Keratinocyte (primary cell): ENCODE measurements at regions not wholly inside any gene's neighbourhood (a gene's known extent, or its start where the extent isn't known, plus 50 kb on each side); places are given as distances from the start of the nearest gene placed in this dataset.

Experiments used
- DNase-seq: peaks from one replicate; pipeline ENCODE4 v3.0.0-alpha.2; 2011; ENCODE audit warnings: low read depth, missing footprints, low spot score
- FAIRE-seq: peaks from 2 replicates; lab custom pipeline; 2011; peaks lifted over from hg19 to GRCh38; lab: Jason Lieb, UNC
- H2AFZ ChIP-seq: 2 replicates; pipeline ENCODE4 v1.6.0; 2012; ENCODE audit warnings: low read length, control low read depth, inconsistent platforms; ENCODE audit not compliant: control insufficient read depth
- H3K27ac ChIP-seq: 2 replicates; pipeline ENCODE4 v1.5.1; 2011; ENCODE audit warnings: low read length; ENCODE audit not compliant: control insufficient read depth, insufficient read depth
- H3K27me3 ChIP-seq: 3 replicates; pipeline ENCODE4 v1.6.0; 2011; ENCODE audit warnings: low read length; ENCODE audit not compliant: control insufficient read depth, insufficient read depth; ENCODE audit errors: extremely low read depth
- H3K36me3 ChIP-seq, 2 experiments: 2 replicates in 1 of 2; 3 replicates in 1 of 2; pipeline ENCODE4 v1.5.1; 2011; ENCODE audit warnings: low read length in 2 of 2, mild to moderate bottlenecking in 1 of 2; ENCODE audit not compliant: control insufficient read depth in 2 of 2, insufficient read depth in 2 of 2; ENCODE audit errors: extremely low read depth in 1 of 2
- H3K4me1 ChIP-seq: 3 replicates; pipeline ENCODE4 v1.5.1; 2011; ENCODE audit warnings: low read length; ENCODE audit not compliant: control insufficient read depth, insufficient read depth; ENCODE audit errors: extremely low read depth
- H3K4me2 ChIP-seq: 3 replicates; pipeline ENCODE4 v1.6.0; 2011; ENCODE audit warnings: low read depth, low read length; ENCODE audit not compliant: control insufficient read depth, insufficient read depth; ENCODE audit errors: extremely low read depth
- H3K4me3 ChIP-seq, 3 experiments: fragments of 200-600 bp in 1 of 3; sonication (generic) in 1 of 3; 2 replicates in 2 of 3; 3 replicates in 1 of 3; pipeline ENCODE4 v1.5.1; 2011 to 2016; ENCODE audit warnings: low read length in 3 of 3, mild to moderate bottlenecking in 3 of 3, control low read depth in 2 of 3, inconsistent platforms in 1 of 3, low read depth in 1 of 3, mixed read lengths in 1 of 3, mixed run types in 1 of 3, moderate library complexity in 1 of 3; ENCODE audit not compliant: control insufficient read depth in 2 of 3, insufficient read depth in 2 of 3; ENCODE audit errors: extremely low read depth in 1 of 3
- H3K79me2 ChIP-seq: 2 replicates; pipeline ENCODE4 v1.6.0; 2012; ENCODE audit warnings: low read length; ENCODE audit not compliant: control insufficient read depth, insufficient read depth
- H3K9ac ChIP-seq: 3 replicates; pipeline ENCODE4 v1.6.0; 2011; ENCODE audit warnings: low read length; ENCODE audit not compliant: control insufficient read depth, insufficient read depth; ENCODE audit errors: extremely low read depth
- H3K9me1 ChIP-seq: 3 replicates; pipeline ENCODE4 v1.6.0; 2011; ENCODE audit warnings: low read length; ENCODE audit not compliant: control insufficient read depth, insufficient read depth; ENCODE audit errors: extremely low read depth
- H3K9me3 ChIP-seq: 2 replicates; pipeline ENCODE4 v1.5.1; 2012; ENCODE audit warnings: low read depth, low read length; ENCODE audit not compliant: control insufficient read depth
- H4K20me1 ChIP-seq: 3 replicates; pipeline ENCODE4 v1.6.0; 2011; ENCODE audit warnings: low read length; ENCODE audit not compliant: control insufficient read depth, insufficient read depth; ENCODE audit errors: extremely low read depth
- EZH2 ChIP-seq: IDR thresholded peaks from one replicate; pipeline ENCODE4 v1.6.1; 2012; ENCODE audit warnings: inconsistent platforms, mild to moderate bottlenecking, low read length, moderate library complexity
- dilution Hi-C: fragments of 300-500 bp; cut with MboI; formaldehyde crosslinking; loops from one replicate; pipeline ENCODE4 v1.7.0; 2020; ENCODE audit warnings: low sequenced_read_pairs; ENCODE audit not compliant: extremely low pct_ligation_motif_present
- TF ChIP-seq, protein P1 (sequence below), 3 experiments: IDR thresholded peaks in 1 of 3; conservative IDR thresholded peaks in 1 of 3; optimal IDR thresholded peaks in 1 of 3; 2 replicates in 2 of 3; 3 replicates in 1 of 3; pipeline versions ENCODE3 to v1.5.1; 2011; ENCODE audit warnings: low read length in 3 of 3, mild to moderate bottlenecking in 3 of 3, moderate library complexity in 2 of 3, control low read depth in 1 of 3, inconsistent platforms in 1 of 3; ENCODE audit not compliant: insufficient read depth in 2 of 3; ENCODE audit errors: extremely low read depth in 1 of 3

DNA sequence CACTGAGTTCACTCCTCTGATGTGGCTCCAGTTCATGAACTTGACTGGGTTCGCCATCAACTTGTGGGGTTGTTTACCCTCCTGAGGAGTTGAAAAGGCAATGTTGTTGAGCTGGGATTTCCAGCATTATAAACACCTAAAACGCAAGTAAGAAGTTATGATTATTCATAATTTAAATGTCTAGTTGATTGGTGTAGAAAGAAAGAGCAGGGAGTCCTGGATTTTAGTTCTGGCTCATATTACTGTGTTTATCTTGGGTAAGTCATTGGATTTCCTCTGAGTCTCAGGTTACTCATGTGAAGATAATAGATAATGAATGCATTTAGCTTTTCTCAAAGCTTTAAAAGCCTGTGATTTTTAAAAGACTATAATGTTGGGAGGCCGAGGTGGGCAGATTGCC lies 438.0 kb upstream of the CDH20 start:
- H3K27ac ChIP-seq: peak overlapping the region; percentile 93
- H3K9ac ChIP-seq: no peak overlapping the region
- no peaks in the 10 kb centered on the region for H3K79me2 ChIP-seq
- peak overlapping the region; percentile 51 for H2AFZ ChIP-seq
- H3K9me1 ChIP-seq: no peaks in the 10 kb centered on the region
- TF ChIP-seq, protein P1, sequence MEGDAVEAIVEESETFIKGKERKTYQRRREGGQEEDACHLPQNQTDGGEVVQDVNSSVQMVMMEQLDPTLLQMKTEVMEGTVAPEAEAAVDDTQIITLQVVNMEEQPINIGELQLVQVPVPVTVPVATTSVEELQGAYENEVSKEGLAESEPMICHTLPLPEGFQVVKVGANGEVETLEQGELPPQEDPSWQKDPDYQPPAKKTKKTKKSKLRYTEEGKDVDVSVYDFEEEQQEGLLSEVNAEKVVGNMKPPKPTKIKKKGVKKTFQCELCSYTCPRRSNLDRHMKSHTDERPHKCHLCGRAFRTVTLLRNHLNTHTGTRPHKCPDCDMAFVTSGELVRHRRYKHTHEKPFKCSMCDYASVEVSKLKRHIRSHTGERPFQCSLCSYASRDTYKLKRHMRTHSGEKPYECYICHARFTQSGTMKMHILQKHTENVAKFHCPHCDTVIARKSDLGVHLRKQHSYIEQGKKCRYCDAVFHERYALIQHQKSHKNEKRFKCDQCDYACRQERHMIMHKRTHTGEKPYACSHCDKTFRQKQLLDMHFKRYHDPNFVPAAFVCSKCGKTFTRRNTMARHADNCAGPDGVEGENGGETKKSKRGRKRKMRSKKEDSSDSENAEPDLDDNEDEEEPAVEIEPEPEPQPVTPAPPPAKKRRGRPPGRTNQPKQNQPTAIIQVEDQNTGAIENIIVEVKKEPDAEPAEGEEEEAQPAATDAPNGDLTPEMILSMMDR (optimal IDR thresholded peaks at IDR 0.05 in 1 of 3, IDR thresholded peaks at IDR 0.05 in 1 of 3, conservative IDR thresholded peaks at IDR 0.05 in 1 of 3; ENCODE audit: extremely low read depth in 1 of 3, insufficient read depth in 2 of 3, low read length in 3 of 3): no peak
- TF ChIP-seq EZH2: no peak
- no peaks in the 10 kb centered on the region for H3K36me3 ChIP-seq
- dilution Hi-C loops: no loop called here
- H3K4me1 ChIP-seq: peaks cover 38% of the 10 kb centered on the region
- FAIRE-seq (no peak), DNase-seq (no peak)
- H3K9me3 ChIP-seq: no peaks in the 10 kb centered on the region
- H4K20me1 ChIP-seq: no peaks in the 10 kb centered on the region
- H3K27me3 ChIP-seq: no peaks in the 10 kb centered on the region
- H3K4me3 ChIP-seq: no peak overlapping the region
- peak overlapping the region; percentile 13 for H3K4me2 ChIP-seq

DNA sequence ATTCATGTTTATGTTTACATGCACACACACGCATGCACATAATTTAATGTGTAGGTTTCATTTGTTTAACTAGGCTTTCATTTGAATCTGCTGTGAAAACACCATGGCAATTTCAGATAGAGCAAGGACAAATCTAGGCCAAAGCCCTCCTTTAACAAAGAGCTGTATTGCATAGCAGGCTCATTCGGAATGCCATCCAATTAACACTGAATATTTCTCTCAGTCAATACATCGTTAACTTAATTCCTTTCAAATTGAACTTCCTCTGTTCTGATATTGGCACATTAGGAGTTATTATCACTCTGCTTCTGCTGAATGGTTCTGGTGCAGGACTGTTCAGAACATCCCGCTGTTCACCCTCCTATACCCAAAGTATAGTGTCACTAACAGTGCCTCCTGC lies 435.1 kb upstream of the CDH20 start:
- dilution Hi-C loops: no loop called here
- Histone ChIP-seq H3K9me3 (no peaks in the 10 kb centered on the region), H3K27ac (no peak overlapping the region), H3K4me2 (no peak overlapping the region), H3K9ac (no peak overlapping the region), H3K4me3 (no peak overlapping the region), H3K79me2 (no peaks in the 10 kb centered on the region), H4K20me1 (no peaks in the 10 kb centered on the region), H3K9me1 (no peaks in the 10 kb centered on the region), H3K4me1 (peaks cover 24% of the 10 kb centered on the region), H3K27me3 (no peaks in the 10 kb centered on the region), H2AFZ (no peak overlapping the region), H3K36me3 (no peaks in the 10 kb centered on the region)
- FAIRE-seq (peak; percentile 23), DNase-seq (no peak)
- TF ChIP-seq, protein P1 (optimal IDR thresholded peaks at IDR 0.05 in 1 of 3, IDR thresholded peaks at IDR 0.05 in 1 of 3, conservative IDR thresholded peaks at IDR 0.05 in 1 of 3; ENCODE audit: extremely low read depth in 1 of 3, insufficient read depth in 2 of 3, low read length in 3 of 3): no peak
- no peak for TF ChIP-seq EZH2
